Spleen (tissue), 3 donors: ENCODE measurements at regions not wholly inside any gene's neighbourhood (a gene's known extent, or its start where the extent isn't known, plus 50 kb on each side); places are given as distances from the start of the nearest gene placed in this dataset.

Experiments
- POLR2A ChIP-seq, 3 donors: fragments of 450-650 bp; IDR thresholded peaks; one replicate each; pipeline ENCODE4 v1.5.1; 2017; ENCODE audit warnings: antibody characterized with exemption in 3 of 3, mild to moderate bottlenecking in 1 of 3
- POLR2AphosphoS5 ChIP-seq, 3 donors: sonication (generic); formaldehyde crosslinking; IDR thresholded peaks; one replicate each; pipeline ENCODE4 v1.5.1; 2017; ENCODE audit warnings: antibody characterized with exemption in 3 of 3

DNA sequence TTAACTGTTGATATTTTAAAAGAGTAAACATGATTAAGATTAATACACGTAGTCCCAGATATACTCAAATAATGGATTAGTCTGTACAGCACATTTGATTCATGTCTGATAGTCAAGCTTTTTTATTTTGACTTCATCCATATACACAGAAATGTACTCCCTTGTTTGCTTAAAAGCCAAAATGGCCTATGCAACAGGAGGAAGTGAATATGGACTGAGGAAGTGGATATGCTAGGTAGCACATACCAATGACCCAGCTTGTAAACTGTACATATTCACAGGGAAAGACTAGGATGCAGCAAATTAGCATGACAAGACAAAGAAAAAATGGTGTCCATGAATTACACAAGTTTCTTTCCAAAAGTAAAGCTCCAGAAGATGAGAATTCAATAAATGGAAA, 109.7 kb downstream of the CAAP1 start:
- no peak for TF ChIP-seq POLR2A (IDR thresholded peaks at IDR 0.05)
- no peak for TF ChIP-seq POLR2AphosphoS5 (IDR thresholded peaks at IDR 0.05)
